WERI-Rb-1 (cell line): ENCODE measurements at regions not wholly inside any gene's neighbourhood (a gene's known extent, or its start where the extent isn't known, plus 50 kb on each side); places are given as distances from the start of the nearest gene placed in this dataset.

Experiments
- DNase-seq: peaks from one replicate; pipeline ENCODE4 v3.0.0-alpha.2; 2020
- H3K27ac ChIP-seq: fragments of 250-450 bp; sonication (Bioruptor Pico); 2 replicates; pipeline ENCODE4 v1.5.1; 2020; ENCODE audit warnings: mild to moderate bottlenecking, moderate library complexity
- H3K27me3 ChIP-seq: fragments of 250-450 bp; sonication (Bioruptor Pico); 2 replicates; pipeline ENCODE4 v1.5.1; 2021; ENCODE audit warnings: mild to moderate bottlenecking, low read depth, moderate library complexity; ENCODE audit not compliant: insufficient read depth, severe bottlenecking
- H3K36me3 ChIP-seq: fragments of 250-450 bp; sonication (Bioruptor Pico); 2 replicates; pipeline ENCODE4 v1.5.1; 2020; ENCODE audit warnings: mild to moderate bottlenecking, moderate library complexity
- H3K4me3 ChIP-seq: 2 replicates; pipeline ENCODE4 v1.5.1; 2011; ENCODE audit warnings: low read depth, mild to moderate bottlenecking, control low read depth, low read length
- H3K9me3 ChIP-seq: fragments of 250-450 bp; sonication (Bioruptor Pico); 2 replicates; pipeline ENCODE4 v1.5.1; 2021; ENCODE audit warnings: mild to moderate bottlenecking, moderate library complexity; ENCODE audit not compliant: severe bottlenecking
- TF ChIP-seq, protein P1 (sequence below): IDR thresholded peaks from 2 replicates; pipeline ENCODE4 v1.5.1; 2011; ENCODE audit warnings: low read depth, mild to moderate bottlenecking, control low read depth, inconsistent platforms, low read length

DNA sequence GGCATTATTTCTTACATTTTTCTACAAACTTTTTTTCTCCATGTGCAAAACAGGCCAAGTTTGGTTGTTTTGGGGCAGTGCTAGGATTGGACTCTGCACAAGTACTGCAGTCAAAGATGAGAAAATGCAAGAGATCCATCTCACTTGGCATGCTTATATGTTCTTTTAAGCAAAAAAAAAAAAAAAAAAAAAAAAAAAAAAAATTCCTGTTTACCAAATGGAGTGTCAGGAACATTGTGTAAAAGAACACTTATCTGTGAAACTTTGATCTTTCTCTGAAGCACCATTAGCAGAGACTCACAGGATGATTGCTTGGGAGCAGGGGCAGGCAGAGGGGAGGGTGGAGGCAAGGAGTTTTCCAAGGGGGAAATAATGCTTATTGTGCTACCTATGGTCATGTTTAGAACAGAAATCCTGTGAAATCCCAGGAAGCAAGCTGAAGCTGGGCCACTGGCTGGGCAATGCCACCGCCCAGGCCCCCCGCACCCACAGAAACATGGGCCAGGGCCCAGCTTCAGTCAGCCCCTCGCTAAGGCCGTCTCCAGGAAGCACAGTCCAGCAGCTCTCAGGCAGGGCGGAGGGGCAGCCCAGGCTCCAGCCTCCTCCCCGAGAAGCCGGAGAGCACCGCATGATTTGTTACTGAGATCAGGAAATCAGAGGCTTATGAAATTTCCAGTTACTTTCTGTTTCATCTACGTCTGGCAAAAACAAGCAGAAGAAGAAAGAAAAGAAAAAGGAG lies 229.4 kb downstream of the ZNF516 start:
- DNase-seq = no peak

DNA sequence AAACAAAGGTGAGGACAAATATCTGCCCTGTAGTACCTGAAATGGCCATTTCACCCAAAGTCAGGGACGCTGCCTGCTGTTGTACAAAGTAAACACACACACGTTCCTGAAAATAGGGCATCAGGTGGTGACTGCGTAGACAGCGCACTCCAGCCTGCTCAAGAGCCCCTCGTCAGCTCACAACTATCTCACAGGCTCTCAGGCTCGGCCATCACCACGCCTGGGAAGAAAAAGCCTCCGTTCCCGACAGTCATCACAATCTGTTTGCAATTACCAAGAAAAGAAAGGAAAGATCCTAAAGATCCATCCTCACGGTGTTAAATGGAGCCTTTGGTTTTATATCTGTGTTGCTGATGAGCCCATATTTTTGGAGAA lies 230.2 kb downstream of the ZNF516 start:
- Histone ChIP-seq H3K27ac (no peak overlapping the region), H3K4me3 (no peak overlapping the region), H3K27me3 (no peaks in the 10 kb centered on the region), H3K36me3 (no peaks in the 10 kb centered on the region), H3K9me3 (no peaks in the 10 kb centered on the region)
- TF ChIP-seq, protein P1, sequence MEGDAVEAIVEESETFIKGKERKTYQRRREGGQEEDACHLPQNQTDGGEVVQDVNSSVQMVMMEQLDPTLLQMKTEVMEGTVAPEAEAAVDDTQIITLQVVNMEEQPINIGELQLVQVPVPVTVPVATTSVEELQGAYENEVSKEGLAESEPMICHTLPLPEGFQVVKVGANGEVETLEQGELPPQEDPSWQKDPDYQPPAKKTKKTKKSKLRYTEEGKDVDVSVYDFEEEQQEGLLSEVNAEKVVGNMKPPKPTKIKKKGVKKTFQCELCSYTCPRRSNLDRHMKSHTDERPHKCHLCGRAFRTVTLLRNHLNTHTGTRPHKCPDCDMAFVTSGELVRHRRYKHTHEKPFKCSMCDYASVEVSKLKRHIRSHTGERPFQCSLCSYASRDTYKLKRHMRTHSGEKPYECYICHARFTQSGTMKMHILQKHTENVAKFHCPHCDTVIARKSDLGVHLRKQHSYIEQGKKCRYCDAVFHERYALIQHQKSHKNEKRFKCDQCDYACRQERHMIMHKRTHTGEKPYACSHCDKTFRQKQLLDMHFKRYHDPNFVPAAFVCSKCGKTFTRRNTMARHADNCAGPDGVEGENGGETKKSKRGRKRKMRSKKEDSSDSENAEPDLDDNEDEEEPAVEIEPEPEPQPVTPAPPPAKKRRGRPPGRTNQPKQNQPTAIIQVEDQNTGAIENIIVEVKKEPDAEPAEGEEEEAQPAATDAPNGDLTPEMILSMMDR = no peak
- DNase-seq = no peak

More for the DNA sequence above, 229.4 kb downstream of the ZNF516 start:
- TF ChIP-seq, protein P1 = no peak
- H3K9me3 ChIP-seq = no peaks in the 10 kb centered on the region
- no peaks in the 10 kb centered on the region for H3K36me3 ChIP-seq
- no peak overlapping the region for H3K27ac ChIP-seq
- no peaks in the 10 kb centered on the region for H3K27me3 ChIP-seq
- no peak overlapping the region for H3K4me3 ChIP-seq

DNA sequence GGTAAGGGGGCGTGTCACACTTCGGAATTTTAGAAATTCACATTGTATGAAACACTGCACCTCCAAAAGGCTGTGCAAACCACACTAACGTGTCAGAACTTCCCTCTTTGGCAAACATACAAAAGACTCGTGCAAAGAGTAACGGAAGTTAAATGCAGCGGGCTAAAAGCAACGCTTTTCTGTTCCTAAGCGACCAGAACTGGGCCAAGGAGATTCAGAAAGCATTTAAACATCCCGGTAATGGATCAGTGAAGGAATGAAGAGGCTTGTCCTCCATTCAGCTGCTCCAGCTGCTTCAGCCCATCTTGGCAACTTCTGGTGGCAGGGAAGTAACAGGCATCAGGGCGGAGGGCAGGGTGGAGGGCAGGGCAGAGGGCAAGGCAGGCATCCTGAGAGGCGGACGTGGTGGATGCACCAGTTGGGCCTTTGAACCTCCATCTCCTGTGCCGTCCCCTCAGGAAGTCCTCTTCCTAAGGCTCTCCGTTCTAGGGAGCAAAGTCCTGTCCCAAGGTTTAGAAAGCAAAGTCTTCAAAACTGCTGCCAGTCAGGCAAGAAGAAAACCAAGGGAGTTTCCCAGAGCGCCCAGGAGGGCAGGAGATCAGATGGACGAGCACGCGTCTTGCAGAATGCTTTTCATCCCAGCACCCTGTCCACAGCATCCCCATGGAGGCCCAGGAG lies 230.7 kb downstream of the ZNF516 start:
- Histone ChIP-seq H3K27ac (no peak overlapping the region), H3K9me3 (no peaks in the 10 kb centered on the region), H3K27me3 (no peaks in the 10 kb centered on the region), H3K36me3 (no peaks in the 10 kb centered on the region), H3K4me3 (no peak overlapping the region)
- TF ChIP-seq, protein P1 = no peak
- DNase-seq = no peak

DNA sequence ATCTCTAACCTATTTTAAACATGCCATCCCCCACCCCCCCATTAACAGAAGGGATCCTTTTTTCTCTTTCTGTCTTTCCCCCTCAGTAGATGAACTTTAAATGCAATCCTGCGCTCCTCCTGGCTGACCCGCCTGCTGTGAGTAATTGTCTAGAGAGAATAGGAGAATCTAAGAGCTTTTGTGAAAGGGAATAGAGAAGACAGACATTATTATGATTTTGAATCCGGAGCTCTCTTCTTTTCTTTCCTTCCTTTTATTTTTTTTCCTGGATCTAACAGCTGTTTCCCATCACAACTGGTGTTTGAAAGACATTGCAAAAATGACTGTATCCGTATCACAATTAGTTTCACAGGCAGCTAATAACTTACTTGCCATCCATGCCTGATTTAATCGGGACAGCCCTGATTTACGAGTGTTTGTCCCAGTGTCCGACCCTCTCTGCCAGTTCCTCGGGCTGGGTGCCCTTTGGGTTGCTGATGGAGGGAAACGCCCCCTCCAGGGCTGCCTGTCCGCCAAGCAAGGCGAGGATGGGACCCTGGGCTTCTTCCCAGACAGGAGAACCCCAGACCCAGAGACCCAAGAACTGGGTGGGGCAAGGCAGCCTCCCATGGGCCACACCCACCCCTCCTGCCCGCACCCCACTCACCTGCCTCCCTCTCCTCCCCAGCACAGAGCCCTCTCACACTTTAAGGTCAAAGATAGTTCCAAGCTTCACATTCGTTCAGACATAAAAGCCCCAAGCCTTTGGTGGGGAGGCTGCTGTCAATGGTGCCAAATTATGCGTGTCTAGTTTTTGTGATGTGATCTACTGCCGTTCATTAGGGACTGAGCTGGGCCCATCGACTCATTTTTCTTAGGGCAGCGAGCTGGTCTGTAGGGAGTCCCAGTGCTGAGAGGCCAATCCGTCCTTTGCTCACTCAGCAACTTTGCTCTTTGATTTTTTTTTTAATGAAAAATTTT lies 231.7 kb downstream of the ZNF516 start:
- no peak overlapping the region for H3K27ac ChIP-seq
- TF ChIP-seq, protein P1 = no peak
- H3K27me3 ChIP-seq = no peaks in the 10 kb centered on the region
- no peaks in the 10 kb centered on the region for H3K36me3 ChIP-seq
- no peaks in the 10 kb centered on the region for H3K9me3 ChIP-seq
- H3K4me3 ChIP-seq = no peak overlapping the region
- DNase-seq = no peak

DNA sequence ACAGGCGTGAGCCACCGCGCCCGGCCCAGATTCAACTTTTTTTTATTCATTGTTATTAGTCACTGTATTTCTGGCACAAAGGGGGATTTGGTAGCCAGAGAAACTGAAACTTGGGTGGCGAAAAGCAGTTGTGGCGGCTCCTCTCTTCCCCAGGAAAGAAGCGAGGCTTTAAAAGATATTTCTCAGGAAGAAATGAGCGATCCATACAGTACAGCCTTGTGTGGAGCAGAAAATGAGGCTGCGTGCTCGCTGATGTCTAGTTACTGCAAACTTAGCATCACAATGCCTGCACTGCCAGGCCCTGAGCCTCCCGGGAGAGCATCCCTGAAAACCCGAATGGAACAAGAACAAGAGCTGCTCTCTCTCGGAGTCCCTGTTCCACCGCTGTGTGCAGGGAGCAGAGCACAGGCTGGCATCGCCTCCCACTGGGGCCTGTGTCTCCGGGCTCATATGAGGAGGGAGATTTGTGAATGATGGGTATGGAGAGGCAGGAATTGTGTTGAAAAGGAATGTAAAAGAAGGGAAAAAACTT lies 234.0 kb downstream of the ZNF516 start:
- no peak for DNase-seq
- Histone ChIP-seq H3K4me3 (no peak overlapping the region), H3K36me3 (no peaks in the 10 kb centered on the region), H3K27me3 (no peaks in the 10 kb centered on the region), H3K9me3 (no peaks in the 10 kb centered on the region), H3K27ac (no peak overlapping the region)
- TF ChIP-seq, protein P1 = no peak
